ENCODE measurements at regions not wholly inside any gene's neighbourhood (a gene's known extent, or its start where the extent isn't known, plus 50 kb on each side); places are given as distances from the start of the nearest gene placed in this dataset.

- no peak for DNase-seq (ENCODE audit: low spot score)
- in situ Hi-C loops (cut with HindIII; ENCODE audit: low sequenced_read_pairs) = no loop called here
These were observed 351.3 kb upstream of the CDH9 start for GRCh38 chr5:27389696-27390095.

GRCh38 chr5:27388755-27389154 lies 350.4 kb upstream of the CDH9 start:
- no peak for DNase-seq (ENCODE audit: low spot score)
- in situ Hi-C loops (cut with HindIII; ENCODE audit: low sequenced_read_pairs) = no loop called here

GRCh38 chr5:27387535-27388073 lies 349.2 kb upstream of the CDH9 start:
- in situ Hi-C loops (cut with HindIII; ENCODE audit: low sequenced_read_pairs) = no loop called here
- DNase-seq (ENCODE audit: low spot score) = no peak

- no peak for DNase-seq (ENCODE audit: low spot score)
- in situ Hi-C loops (cut with HindIII; ENCODE audit: low sequenced_read_pairs) = no loop called here
These were observed 343.3 kb upstream of the CDH9 start for GRCh38 chr5:27381686-27382085.

- in situ Hi-C loops (cut with HindIII; ENCODE audit: low sequenced_read_pairs) = no loop called here
These were observed 339.2 kb upstream of the CDH9 start for GRCh38 chr5:27377626-27378025.

GRCh38 chr5:27353970-27354369 lies 315.6 kb upstream of the CDH9 start:
- no peak for DNase-seq (ENCODE audit: low spot score)
- in situ Hi-C loops (cut with HindIII; ENCODE audit: low sequenced_read_pairs) = no loop called here

More at GRCh38 chr5:27377626-27378025, 339.2 kb upstream of the CDH9 start:
- no peak for DNase-seq (ENCODE audit: low spot score)

GRCh38 chr5:27353540-27353939 lies 315.2 kb upstream of the CDH9 start:
- in situ Hi-C loops (cut with HindIII; ENCODE audit: low sequenced_read_pairs) = no loop called here
- DNase-seq (ENCODE audit: low spot score) = no peak

- DNase-seq (ENCODE audit: low spot score) = no peak
- in situ Hi-C loops (cut with HindIII; ENCODE audit: low sequenced_read_pairs) = no loop called here
These were observed 303.0 kb upstream of the CDH9 start for GRCh38 chr5:27341342-27341741.

GRCh38 chr5:27336817-27337216 lies 298.4 kb upstream of the CDH9 start:
- in situ Hi-C loops (cut with HindIII; ENCODE audit: low sequenced_read_pairs) = no loop called here
- DNase-seq (ENCODE audit: low spot score) = no peak

GRCh38 chr5:27328480-27328879 lies 290.1 kb upstream of the CDH9 start:
- in situ Hi-C loops (cut with HindIII; ENCODE audit: low sequenced_read_pairs) = no loop called here
- no peak for DNase-seq (ENCODE audit: low spot score)

GRCh38 chr5:27325513-27325912 lies 287.1 kb upstream of the CDH9 start:
- DNase-seq (ENCODE audit: low spot score) = no peak
- in situ Hi-C loops (cut with HindIII; ENCODE audit: low sequenced_read_pairs) = no loop called here

- DNase-seq (ENCODE audit: low spot score) = no peak
- in situ Hi-C loops (cut with HindIII; ENCODE audit: low sequenced_read_pairs) = no loop called here
These were observed 280.3 kb upstream of the CDH9 start for GRCh38 chr5:27318701-27319100.

- in situ Hi-C loops (cut with HindIII; ENCODE audit: low sequenced_read_pairs) = no loop called here
- no peak for DNase-seq (ENCODE audit: low spot score)
These were observed 277.9 kb upstream of the CDH9 start for GRCh38 chr5:27316271-27316650.

GRCh38 chr5:27315363-27316270 lies 277.2 kb upstream of the CDH9 start:
- no peak for DNase-seq (ENCODE audit: low spot score)
- in situ Hi-C loops (cut with HindIII; ENCODE audit: low sequenced_read_pairs) = no loop called here

GRCh38 chr5:27313549-27313948 lies 275.2 kb upstream of the CDH9 start:
- DNase-seq (ENCODE audit: low spot score) = no peak
- in situ Hi-C loops (cut with HindIII; ENCODE audit: low sequenced_read_pairs) = no loop called here

GRCh38 chr5:27312291-27312893 lies 274.0 kb upstream of the CDH9 start:
- no peak for DNase-seq (ENCODE audit: low spot score)

GRCh38 chr5:27311544-27311943 lies 273.2 kb upstream of the CDH9 start:
- DNase-seq (ENCODE audit: low spot score) = no peak
- in situ Hi-C loops (cut with HindIII; ENCODE audit: low sequenced_read_pairs) = no loop called here

More at GRCh38 chr5:27312291-27312893, 274.0 kb upstream of the CDH9 start:
- in situ Hi-C loops (cut with HindIII; ENCODE audit: low sequenced_read_pairs) = no loop called here

- in situ Hi-C loops (cut with HindIII; ENCODE audit: low sequenced_read_pairs) = no loop called here
- no peak for DNase-seq (ENCODE audit: low spot score)
These were observed 269.8 kb upstream of the CDH9 start for GRCh38 chr5:27308153-27308552.

- in situ Hi-C loops (cut with HindIII; ENCODE audit: low sequenced_read_pairs) = no loop called here
- DNase-seq (ENCODE audit: low spot score) = no peak
These were observed 251.8 kb upstream of the CDH9 start for GRCh38 chr5:27290172-27290571.

GRCh38 chr5:27276119-27276518 lies 237.7 kb upstream of the CDH9 start:
- in situ Hi-C loops (cut with HindIII; ENCODE audit: low sequenced_read_pairs) = no loop called here
- DNase-seq (ENCODE audit: low spot score) = no peak

Data from G401 (cell line).